Jurkat, Clone E6-1 (cell line): ENCODE measurements at regions not wholly inside any gene's neighbourhood (a gene's known extent, or its start where the extent isn't known, plus 50 kb on each side); places are given as distances from the start of the nearest gene placed in this dataset.

Source experiments
- DNase-seq: peaks from one replicate; pipeline ENCODE4 v3.0.0-alpha.2; 2011; ENCODE audit warnings: low read depth, low spot score
- H3K4me3 ChIP-seq: 2 replicates; pipeline ENCODE4 v1.5.1; 2011; ENCODE audit warnings: mild to moderate bottlenecking, low read length, control low read depth, moderate library complexity

GRCh38 chr7:131014906-131015656, 281.1 kb upstream of the KLF14 start:
- no peak for DNase-seq
- no peak overlapping the region for H3K4me3 ChIP-seq

- H3K4me3 ChIP-seq = no peak overlapping the region
- DNase-seq = no peak
Observed at GRCh38 chr7:131015657-131015958, 281.6 kb upstream of the KLF14 start.

DNA sequence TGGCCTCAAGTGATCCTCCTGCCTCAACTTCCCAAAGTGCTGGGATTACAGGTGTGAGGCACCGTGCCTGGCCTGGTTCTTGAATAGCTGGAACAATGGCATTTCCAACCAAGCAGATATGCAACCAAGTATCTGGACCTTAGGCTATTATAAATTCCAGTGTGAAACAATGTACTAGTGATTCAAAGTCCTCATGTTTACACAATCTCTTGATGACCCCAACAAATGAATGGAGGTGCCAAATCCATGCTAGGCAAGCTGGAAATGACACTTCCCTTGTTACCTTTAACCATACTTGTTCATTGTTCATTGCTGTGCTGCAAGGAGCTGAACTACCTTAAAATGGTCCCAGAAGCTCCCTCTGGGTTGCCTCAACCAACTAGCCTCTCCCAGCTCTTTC, 282.2 kb upstream of the KLF14 start:
- H3K4me3 ChIP-seq = no peak overlapping the region
- DNase-seq = no peak

DNA sequence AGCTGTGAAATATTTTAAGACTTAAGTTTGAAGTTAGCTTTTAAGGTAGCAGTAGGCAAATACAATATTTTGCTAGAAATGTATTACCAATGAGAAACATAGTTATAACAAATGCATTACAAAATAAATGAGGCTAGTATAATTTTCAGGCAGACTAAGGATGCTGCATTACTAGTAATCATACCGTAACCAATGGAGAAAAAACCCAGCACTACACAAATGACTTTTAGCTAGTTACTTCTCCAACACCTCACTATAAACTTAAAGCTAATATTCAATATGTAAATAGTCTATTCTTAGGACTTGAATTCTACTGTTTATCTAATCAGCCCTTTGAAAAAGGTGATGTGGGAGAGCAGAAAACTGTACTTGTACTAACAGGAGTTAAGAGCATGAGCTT, 285.3 kb upstream of the KLF14 start:
- no peak overlapping the region for H3K4me3 ChIP-seq
- no peak for DNase-seq

- DNase-seq = no peak
- H3K4me3 ChIP-seq = no peak overlapping the region
Observed at GRCh38 chr7:131020759-131021261, 286.8 kb upstream of the KLF14 start.

- no peak overlapping the region for H3K4me3 ChIP-seq
- no peak for DNase-seq
Observed at GRCh38 chr7:131021460-131021859, 287.5 kb upstream of the KLF14 start.

DNA sequence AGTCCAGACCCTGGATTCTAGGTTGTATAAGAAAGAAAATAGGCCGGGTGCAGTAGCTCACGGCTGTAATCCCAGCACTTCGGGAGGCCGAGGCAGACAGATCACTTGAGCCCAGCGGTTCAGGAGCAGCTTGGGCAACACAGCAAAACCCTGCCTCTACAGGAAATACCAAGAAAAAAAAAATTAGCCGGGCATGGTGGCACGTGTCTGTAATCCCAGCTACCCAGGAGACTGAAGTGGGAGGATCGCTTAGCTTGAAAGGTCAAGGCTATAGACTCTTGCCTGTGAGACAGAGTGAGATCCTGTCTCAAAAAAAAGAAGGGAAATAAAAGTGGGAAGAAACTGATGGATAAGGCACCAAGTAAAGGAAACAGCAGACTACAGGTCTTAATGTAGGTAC, 287.9 kb upstream of the KLF14 start:
- H3K4me3 ChIP-seq = no peak overlapping the region
- DNase-seq = no peak

GRCh38 chr7:131026297-131027000, 292.4 kb upstream of the KLF14 start:
- no peak overlapping the region for H3K4me3 ChIP-seq
- DNase-seq = no peak

- H3K4me3 ChIP-seq = no peak overlapping the region
- no peak for DNase-seq
Observed at GRCh38 chr7:131027287-131027773, 293.3 kb upstream of the KLF14 start.

- DNase-seq = no peak
Observed at GRCh38 chr7:131028295-131028694, 294.3 kb upstream of the KLF14 start.

GRCh38 chr7:131029002-131029401, 295.0 kb upstream of the KLF14 start:
- H3K4me3 ChIP-seq = no peak overlapping the region
- DNase-seq = no peak

More at GRCh38 chr7:131028295-131028694, 294.3 kb upstream of the KLF14 start:
- H3K4me3 ChIP-seq = no peak overlapping the region

DNA sequence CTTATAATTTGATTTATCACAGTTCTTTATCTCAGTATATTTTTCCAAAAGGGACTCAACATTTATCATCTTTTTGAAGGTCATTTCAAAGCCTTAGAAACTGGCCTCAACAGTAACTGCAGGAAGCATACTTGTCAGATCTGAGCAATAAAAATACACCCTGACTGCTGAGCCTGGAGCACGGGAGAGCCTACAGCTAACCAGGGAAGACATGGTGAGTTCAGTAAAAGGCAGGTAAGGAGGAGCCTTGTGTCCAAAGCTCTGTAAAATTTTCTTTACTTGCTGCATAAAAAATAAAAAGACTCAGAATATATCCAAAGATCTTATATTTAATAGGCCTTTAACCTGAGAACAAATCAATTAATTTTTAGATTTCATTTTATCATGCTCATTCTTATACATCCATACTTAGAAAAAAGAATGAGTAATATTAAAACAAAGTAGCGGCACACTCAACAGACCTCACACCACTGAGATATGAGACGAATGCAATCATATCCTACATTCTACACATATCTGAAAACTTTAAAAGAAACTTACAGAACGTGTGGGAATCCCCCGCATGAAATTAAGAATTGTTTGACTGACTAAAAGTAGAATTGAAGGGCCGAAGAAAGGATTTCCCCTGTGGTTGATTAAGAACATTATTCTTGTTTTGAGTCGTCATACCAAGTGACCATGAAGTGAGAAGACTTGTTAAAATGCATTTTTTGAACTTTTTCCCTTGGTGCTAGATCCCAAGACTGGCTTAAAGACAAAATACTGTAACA, 296.4 kb upstream of the MKLN1 start:
- no peak for DNase-seq
- H3K4me3 ChIP-seq = no peak overlapping the region

DNA sequence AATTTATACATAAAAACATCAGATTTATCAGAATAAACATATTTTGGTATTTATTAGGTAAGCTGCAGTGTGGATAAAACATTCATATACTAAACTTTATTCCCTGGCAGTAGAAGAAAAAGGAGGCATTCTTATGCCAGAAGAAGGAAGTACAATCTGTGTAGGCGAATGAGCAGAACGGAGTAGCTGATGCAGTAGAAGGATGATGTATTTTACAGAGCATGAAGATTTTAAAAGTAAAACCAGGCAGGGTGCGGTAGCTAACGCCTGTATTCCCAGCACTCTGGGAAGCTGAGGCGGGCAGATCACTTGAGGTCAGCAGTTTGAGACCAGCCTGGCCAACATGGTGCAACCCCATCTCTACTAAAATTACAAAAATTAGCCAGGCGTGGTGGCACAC, 294.9 kb upstream of the MKLN1 start:
- H3K4me3 ChIP-seq = no peak overlapping the region

GRCh38 chr7:131034166-131034881, 293.4 kb upstream of the MKLN1 start:
- DNase-seq = no peak
- no peak overlapping the region for H3K4me3 ChIP-seq

More for the DNA sequence above, 294.9 kb upstream of the MKLN1 start:
- DNase-seq = no peak

- no peak overlapping the region for H3K4me3 ChIP-seq
- DNase-seq = no peak
Observed at GRCh38 chr7:131035088-131035770, 292.4 kb upstream of the MKLN1 start.

GRCh38 chr7:131038153-131038552, 289.5 kb upstream of the MKLN1 start:
- H3K4me3 ChIP-seq = no peak overlapping the region
- DNase-seq = no peak

GRCh38 chr7:131039355-131039762, 288.3 kb upstream of the MKLN1 start:
- DNase-seq = no peak
- H3K4me3 ChIP-seq = no peak overlapping the region

GRCh38 chr7:131039836-131040235, 287.8 kb upstream of the MKLN1 start:
- H3K4me3 ChIP-seq = no peak overlapping the region
- DNase-seq = no peak

- peak; percentile 53 for DNase-seq
- H3K4me3 ChIP-seq = no peak overlapping the region
Observed at GRCh38 chr7:131040467-131040932, 287.2 kb upstream of the MKLN1 start.
